ENCODE measurements at regions not wholly inside any gene's neighbourhood (a gene's known extent, or its start where the extent isn't known, plus 50 kb on each side); places are given as distances from the start of the nearest gene placed in this dataset.

DNA sequence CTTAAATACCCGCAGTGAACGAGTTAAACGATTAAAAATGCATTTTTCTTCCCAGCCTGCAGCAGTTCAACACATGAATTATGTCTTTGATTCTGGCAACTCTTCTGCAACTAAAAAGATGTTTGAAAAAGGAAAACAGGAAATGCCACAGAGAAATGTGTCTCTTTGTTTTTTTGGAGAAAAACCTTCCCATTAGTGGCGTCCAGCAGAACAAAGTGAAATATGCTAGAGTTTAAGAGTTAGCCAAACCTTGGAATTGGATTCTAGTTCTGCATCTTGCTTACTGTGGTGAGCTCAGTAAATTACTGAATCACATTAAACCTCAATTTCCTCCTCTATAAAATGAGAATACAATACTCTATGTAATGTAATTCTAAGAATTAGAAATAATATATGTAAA, 900.2 kb upstream of the ACVR2A start:
- no peak for TF ChIP-seq CTCF (IDR thresholded peaks at IDR 0.05)
- no peak for TF ChIP-seq POLR2A (IDR thresholded peaks at IDR 0.05)
